Thyroid gland (tissue), 4 donors: ENCODE measurements at regions not wholly inside any gene's neighbourhood (a gene's known extent, or its start where the extent isn't known, plus 50 kb on each side); places are given as distances from the start of the nearest gene placed in this dataset.

ENCODE experiments used
- POLR2A ChIP-seq, 2 donors: fragments of 450-650 bp; IDR thresholded peaks; one replicate each; pipeline ENCODE4 v1.6.1; 2017; ENCODE audit warnings: antibody characterized with exemption in 2 of 2, mild to moderate bottlenecking in 2 of 2, moderate library complexity in 1 of 2
- TF ChIP-seq, protein P1 (sequence below), 6 experiments: fragments of 200-600 bp in 3 of 6; fragments of 450-650 bp in 3 of 6; sonication (generic) in 3 of 6; IDR thresholded peaks; one replicate each; pipeline ENCODE4 v1.5.1; 2016 to 2019; ENCODE audit warnings: antibody characterized with exemption in 6 of 6, mild to moderate bottlenecking in 2 of 6, inconsistent platforms in 1 of 6, moderate library complexity in 1 of 6

DNA sequence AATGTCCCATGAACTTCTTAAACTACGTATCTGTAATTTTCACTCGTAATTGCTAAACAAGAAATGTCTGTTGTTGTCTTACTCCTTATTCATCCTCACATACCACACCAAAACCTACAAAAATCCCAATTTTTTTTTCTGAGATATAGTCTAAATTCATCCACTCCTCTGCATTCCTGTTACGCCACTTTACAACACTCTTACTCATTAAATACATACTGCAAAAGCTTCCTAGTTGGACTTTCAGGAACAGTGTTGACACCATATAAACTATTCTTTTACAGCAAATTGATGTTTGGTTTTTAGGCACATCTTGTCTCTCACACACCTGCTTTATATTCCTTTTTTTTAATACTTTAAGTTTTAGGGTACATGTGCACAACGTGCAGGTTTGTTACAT is 934.9 kb upstream of the CADM2 start:
- TF ChIP-seq, protein P1, sequence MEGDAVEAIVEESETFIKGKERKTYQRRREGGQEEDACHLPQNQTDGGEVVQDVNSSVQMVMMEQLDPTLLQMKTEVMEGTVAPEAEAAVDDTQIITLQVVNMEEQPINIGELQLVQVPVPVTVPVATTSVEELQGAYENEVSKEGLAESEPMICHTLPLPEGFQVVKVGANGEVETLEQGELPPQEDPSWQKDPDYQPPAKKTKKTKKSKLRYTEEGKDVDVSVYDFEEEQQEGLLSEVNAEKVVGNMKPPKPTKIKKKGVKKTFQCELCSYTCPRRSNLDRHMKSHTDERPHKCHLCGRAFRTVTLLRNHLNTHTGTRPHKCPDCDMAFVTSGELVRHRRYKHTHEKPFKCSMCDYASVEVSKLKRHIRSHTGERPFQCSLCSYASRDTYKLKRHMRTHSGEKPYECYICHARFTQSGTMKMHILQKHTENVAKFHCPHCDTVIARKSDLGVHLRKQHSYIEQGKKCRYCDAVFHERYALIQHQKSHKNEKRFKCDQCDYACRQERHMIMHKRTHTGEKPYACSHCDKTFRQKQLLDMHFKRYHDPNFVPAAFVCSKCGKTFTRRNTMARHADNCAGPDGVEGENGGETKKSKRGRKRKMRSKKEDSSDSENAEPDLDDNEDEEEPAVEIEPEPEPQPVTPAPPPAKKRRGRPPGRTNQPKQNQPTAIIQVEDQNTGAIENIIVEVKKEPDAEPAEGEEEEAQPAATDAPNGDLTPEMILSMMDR (IDR thresholded peaks at IDR 0.05): no peak
- no peak for TF ChIP-seq POLR2A (IDR thresholded peaks at IDR 0.05)
